HG02884 (cell line): ENCODE measurements at regions not wholly inside any gene's neighbourhood (a gene's known extent, or its start where the extent isn't known, plus 50 kb on each side); places are given as distances from the start of the nearest gene placed in this dataset.
"Not testable (repeated sequence)": the region's sequence is repeated elsewhere in the genome, so short reads cannot be mapped to it uniquely, and the experiment has no call there.

ENCODE experiments used
- ATAC-seq: cut with Tn5 transposase; IDR thresholded peaks from one replicate; pipeline ENCODE4 v1.9.1; 2021; ENCODE audit warnings: mild to moderate bottlenecking, moderate library complexity; ENCODE audit not compliant: unreplicated experiment

- ATAC-seq = no peak
Measured at GRCh38 chr1:185442050-185442449, 125.0 kb upstream of the IVNS1ABP start.

- ATAC-seq = no peak
Measured at GRCh38 chr1:185441605-185442004, 124.6 kb upstream of the IVNS1ABP start.

- no peak for ATAC-seq
Measured at GRCh38 chr1:185440877-185441276, 123.8 kb upstream of the IVNS1ABP start.

GRCh38 chr1:185439727-185440415 is 122.8 kb upstream of the IVNS1ABP start:
- peak; percentile 73 for ATAC-seq

GRCh38 chr1:185438936-185439335 is 121.9 kb upstream of the IVNS1ABP start:
- peak; percentile 4 for ATAC-seq

GRCh38 chr1:185435696-185436379 is 118.8 kb upstream of the IVNS1ABP start:
- no peak for ATAC-seq

- no peak for ATAC-seq
Measured at GRCh38 chr1:185434721-185435120, 117.7 kb upstream of the IVNS1ABP start.

- no peak for ATAC-seq
Measured at GRCh38 chr1:185433667-185434066, 116.6 kb upstream of the IVNS1ABP start.

GRCh38 chr1:185432948-185433347 is 115.9 kb upstream of the IVNS1ABP start:
- no peak for ATAC-seq

- ATAC-seq = no peak
Measured at GRCh38 chr1:185431612-185432011, 114.6 kb upstream of the IVNS1ABP start.

- ATAC-seq = not testable (repeated sequence)
Measured at GRCh38 chr1:185429668-185430067, 112.6 kb upstream of the IVNS1ABP start.

GRCh38 chr1:185427776-185428175 is 110.7 kb upstream of the IVNS1ABP start:
- ATAC-seq = no peak

- ATAC-seq = no peak
Measured at GRCh38 chr1:185427264-185427663, 110.2 kb upstream of the IVNS1ABP start.

GRCh38 chr1:185426848-185427247 is 109.8 kb upstream of the IVNS1ABP start:
- ATAC-seq = no peak

- no peak for ATAC-seq
Measured at GRCh38 chr1:185425163-185425562, 108.1 kb upstream of the IVNS1ABP start.

- no peak for ATAC-seq
Measured at GRCh38 chr1:185421485-185422107, 104.6 kb upstream of the IVNS1ABP start.

GRCh38 chr1:185420588-185421081 is 103.6 kb upstream of the IVNS1ABP start:
- no peak for ATAC-seq

- no peak for ATAC-seq
Measured at GRCh38 chr1:185419718-185420117, 102.7 kb upstream of the IVNS1ABP start.

GRCh38 chr1:185418472-185418871 is 101.4 kb upstream of the IVNS1ABP start:
- no peak for ATAC-seq

GRCh38 chr1:185412385-185413087 is 95.5 kb upstream of the IVNS1ABP start:
- no peak for ATAC-seq
